IPS-NIHi7 (cell line): ENCODE measurements at regions not wholly inside any gene's neighbourhood (a gene's known extent, or its start where the extent isn't known, plus 50 kb on each side); places are given as distances from the start of the nearest gene placed in this dataset.
"Not testable (repeated sequence)": the region's sequence is repeated elsewhere in the genome, so short reads cannot be mapped to it uniquely, and the experiment has no call there.

Source experiments
- DNase-seq: peaks from one replicate; pipeline ENCODE4 v3.0.0; 2012; ENCODE audit warnings: mixed read lengths; ENCODE audit errors: extremely low spot score

DNA sequence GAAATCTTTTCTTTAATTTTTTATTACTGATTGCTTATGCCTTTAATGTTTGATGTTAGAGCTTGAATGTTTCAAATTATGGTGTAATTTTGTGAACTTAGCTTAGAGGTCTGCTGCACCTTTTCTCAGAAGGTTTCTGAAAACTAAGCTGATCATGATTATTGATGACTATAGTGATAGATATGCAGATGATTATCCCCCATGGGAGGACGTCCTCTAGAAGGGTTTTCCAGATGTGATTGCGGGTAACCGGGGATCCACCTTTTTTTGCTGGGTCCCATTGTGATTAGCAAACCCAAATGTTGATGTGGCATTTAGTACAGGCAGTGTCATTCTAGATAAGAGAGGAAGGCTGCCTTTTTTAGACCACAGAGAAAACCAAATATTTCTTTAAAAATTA lies 272.9 kb downstream of the FBXO8 start:
- no peak for DNase-seq

DNA sequence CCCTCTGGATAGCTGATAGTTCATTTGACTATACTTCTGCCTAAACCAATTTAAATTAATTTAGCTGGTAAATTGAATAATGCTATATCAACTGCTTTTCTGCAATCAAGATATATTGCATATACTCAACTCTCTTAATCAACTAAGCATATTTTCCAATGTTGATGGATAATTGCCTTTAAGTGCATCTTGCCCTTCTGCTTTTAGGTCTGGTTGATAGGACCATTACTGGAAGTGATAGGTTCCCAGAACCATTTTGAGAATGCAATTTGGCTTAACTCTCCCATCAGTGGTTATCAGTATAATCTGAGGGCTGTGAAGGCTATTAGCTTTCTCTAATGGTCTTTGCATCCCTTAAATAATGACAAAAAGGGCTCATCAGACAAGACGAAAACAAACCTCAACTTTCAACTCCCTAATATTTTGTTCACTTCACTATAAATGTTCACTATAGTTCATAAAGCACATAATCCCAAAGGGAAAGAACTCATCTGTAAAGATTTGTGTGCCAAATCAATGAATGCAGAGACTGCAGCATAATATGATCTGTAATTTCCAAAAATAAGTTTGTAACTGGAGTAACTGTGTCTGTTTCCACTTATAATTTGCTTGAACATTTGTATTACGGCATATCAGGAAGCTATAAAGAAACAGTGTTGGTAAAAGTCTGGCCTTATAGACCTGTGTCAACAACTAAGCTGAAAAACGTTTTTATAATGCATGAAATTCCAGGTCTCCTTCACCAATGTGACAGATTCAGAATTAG lies 273.6 kb downstream of the FBXO8 start:
- no peak for DNase-seq

DNA sequence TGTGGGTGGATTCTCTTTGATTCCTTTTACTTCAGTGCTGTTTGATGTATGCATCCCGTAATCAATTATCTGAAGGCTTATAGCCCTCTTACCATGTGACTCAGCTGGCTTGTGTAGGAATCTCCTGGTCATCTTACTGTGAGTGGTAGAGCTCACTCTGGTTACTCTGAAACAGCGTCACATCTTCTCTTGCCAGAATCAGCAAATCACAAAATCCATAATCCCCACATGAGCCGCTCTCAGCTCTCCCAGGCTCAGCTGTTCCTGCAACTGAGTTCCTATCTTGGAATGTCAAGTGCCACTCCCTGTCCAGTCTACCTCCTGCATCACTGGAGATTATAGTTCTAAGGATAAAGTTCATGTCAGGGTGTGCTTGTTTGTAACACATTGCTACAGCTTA lies 278.0 kb downstream of the FBXO8 start:
- no peak for DNase-seq

DNA sequence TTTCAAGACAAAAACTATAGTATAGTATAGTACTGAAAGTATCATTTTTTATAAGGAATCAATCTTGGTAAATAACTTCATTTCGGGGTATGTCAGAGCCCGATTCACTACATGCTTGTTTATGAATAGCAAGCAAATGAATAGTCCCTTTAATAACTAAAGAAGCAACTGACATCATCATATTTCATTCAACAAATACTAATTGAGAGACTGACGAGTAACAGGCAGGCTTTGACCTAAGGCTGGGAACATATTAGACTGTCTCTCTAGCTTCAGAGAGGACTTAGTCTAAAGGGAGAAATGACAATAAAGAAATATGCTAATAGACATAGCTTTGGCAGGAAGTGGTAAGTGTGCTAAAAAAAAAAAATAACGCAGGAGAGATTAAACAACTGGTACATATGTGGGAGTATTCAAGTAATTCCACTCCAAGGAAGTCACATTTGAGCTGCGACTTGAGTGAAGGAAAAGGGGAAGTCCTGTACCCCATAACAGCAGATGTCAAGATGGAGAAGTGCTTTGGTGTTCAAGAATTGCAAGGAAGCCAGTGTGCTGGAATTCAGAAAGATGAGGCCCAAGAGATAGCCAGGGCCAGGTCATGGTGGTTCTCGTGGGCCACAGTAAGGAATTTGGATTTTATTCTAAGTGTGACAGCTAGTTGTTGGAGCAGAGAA lies 284.9 kb downstream of the FBXO8 start:
- no peak for DNase-seq

DNA sequence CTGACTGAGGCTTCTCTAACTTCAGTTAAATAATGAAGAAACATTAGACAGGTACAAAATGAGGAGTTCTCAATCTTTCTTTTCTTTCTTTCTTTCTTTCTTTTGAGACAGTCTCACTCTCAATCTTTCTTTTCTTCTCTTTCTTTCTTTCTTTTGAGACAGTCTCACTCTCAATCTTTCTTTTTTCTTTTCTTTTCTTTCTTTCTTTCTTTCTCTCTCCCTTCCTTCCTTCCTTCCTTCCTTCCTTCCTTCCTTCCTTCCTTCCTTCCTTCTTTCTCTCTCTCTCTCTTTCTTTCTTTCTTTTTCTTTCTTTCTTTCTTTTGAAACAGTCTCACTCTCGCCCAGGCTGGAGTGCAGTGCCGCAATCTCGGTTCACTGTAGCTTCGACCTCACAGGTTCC lies 287.7 kb downstream of the FBXO8 start:
- not testable (repeated sequence) for DNase-seq

DNA sequence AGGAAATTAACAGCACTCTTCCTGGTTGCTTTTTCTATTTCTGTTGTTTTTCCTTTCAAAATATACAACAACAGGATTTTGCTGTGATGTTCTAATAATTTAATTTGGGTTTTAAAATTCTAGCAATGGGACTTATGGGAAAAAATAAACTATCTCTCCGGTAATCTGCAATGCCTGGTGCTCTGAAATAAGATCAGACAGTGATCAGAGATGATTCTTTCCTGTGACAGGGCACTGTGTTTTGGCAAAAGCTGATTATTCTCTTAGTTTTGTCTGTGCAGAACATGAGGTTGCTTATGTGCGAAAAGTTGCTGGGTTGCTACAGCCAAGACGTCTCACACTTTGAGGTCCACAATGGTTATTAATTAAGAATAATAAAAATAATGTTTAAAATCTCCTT lies 291.7 kb downstream of the FBXO8 start:
- no peak for DNase-seq

DNA sequence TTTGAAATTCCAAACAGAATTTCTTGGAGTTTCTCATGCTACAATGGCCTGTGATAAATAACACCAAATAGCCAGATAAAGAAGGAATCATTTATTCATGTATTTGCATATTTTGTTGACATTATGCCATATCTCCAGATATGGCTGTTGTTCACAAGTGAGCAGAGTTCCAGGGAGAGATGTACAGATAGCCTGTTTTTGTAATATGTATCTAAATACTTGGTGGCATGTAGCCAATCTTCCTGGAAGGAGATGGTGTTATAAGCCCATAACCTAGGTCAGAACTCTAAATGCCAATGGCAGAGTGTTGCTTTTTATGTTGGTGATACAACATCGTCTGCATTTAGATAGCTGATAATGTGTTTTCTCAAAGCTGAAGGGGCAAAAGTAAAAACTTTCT lies 292.2 kb downstream of the FBXO8 start:
- DNase-seq: no peak

DNA sequence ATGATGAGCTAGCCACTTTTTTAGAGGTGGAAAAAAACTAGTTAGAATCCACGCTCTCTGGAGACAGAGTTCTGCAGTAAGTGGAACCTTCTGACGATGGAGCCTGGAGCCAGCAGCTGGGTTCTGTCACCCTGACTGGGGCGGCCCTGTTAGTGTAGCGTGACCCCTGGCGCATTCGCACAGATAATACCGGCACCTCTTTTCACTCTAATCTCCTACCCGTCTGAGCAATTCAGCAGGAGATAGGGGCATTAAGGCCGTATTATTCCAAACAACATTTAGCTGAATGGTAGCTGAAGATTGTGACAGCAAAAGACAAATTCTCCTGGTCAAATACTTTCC lies 292.6 kb downstream of the FBXO8 start:
- DNase-seq: peak; percentile 21

DNA sequence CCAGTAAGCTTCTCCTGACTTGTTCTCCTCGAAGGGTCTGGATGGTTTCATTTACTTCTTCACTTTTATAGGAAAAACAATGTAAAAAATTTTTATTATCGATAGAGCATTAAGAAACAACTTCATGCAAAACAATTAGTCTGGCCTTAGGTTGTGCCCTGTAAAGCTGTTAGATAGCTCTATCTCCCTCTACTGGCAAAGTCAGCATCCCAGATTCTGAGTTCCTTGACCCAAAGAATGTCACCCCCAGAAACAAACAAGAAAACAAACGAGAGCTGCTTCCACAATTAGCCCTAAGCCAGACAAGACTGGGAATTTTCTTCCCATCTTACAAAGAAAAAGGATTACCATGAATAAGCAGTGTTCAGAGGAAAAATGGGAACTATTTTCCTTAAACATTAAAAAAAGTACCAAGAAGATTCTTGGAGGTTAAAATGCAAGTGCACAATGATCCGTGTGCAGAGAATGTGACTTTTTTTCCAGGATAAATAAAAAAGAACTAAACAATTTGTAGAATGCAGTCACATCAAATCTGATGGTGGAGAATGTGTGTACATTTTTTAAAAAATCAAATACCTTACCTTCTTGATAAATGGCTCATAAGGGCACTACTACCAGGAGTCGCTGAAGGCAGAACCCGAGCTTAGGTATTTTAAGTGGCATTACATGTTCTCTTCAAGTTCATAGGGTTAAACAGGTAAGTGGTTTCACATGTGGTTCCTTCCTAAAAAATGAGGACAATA lies 293.2 kb downstream of the FBXO8 start:
- peak; percentile 50 for DNase-seq

DNA sequence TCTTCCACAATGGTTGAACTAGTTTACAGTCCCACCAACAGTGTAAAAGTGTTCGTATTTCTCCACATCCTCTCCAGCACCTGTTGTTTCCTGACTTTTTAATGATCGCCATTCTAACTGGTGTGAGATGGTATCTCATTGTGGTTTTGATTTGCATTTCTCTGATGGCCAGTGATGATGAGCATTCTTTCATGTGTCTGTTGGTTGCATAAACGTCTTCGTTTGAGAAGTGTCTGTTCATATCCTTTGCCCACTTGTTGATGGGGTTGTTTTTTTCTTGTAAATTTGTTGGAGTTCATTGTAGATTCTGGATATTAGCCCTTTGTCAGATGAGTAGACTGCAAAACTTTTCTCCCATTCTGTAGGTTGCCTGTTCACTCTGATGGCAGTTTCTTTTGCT lies 319.9 kb downstream of the FBXO8 start:
- not testable (repeated sequence) for DNase-seq

DNA sequence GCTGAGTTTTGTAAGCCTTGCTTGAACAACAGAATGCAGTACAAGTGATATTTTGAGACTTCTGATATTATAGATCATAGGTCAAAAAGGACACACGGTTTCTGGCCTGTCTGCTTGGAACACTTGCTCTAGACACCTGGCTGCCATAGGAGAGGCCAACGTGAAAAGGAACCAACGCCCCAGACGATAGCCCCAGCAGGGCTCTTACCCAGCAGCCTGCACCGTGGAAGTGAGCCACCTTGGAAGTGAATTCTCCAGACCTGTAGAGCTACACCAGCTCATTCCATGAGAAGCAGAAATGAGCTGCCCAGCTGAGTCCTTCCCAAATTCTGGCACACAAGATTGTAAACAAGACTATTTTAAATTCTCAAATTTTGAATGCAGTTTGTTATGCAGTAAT lies 323.1 kb downstream of the FBXO8 start:
- DNase-seq: no peak

DNA sequence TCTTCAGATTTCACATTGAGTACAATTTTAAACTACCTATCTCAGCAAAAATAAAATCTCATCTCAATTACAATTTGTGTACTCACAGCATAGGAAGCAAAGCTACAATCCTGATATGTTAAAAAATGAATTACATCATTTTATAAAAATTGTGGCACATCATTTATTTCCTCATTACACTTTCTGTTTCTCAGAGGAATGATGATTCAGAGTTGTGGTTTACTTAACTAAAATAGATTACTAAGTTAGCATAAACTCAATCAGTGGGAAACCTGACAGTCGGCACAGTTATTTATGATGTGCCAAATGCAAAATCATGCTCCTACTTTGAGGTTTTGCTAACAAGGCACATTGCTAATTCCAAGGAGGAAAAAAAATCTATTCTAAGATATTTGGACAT lies 325.0 kb downstream of the FBXO8 start:
- DNase-seq: no peak

DNA sequence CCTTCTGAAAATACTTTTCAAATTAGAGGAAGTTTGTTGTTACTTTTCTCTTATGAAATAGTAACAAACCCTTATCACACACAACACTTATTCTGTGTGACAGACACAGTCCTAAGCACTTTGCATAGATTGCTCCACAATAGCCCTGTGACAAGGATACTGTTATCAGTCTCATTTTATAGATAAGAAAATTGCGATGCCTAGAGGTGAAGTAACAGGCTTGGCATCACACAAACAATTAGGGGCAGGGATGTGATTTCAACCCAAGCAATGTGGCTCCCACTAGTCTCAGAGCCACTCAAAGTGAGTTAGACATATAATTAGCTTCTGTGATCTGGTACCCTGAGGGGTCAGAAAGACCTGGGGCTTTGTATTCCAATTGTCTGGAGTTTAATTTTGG lies 339.9 kb downstream of the FBXO8 start:
- no peak for DNase-seq

DNA sequence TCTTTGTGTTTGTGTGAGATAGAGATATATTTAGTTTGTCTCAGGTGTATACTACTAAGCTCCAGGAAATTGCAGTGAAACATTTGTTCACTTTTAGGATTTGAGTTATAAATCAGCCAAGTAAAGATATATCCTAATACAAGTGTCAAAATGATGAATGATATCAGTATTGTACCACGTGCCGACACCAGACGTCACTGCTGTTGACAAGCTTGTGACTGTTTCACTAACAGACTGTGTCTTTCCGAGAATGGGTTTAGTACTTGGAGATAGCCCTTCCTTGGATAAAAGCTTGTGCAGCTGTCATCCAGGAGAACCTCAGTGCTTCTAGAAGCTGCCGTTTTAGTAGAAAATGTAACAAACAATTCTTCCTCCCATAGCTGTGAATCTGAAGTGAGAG lies 343.3 kb downstream of the FBXO8 start:
- no peak for DNase-seq

DNA sequence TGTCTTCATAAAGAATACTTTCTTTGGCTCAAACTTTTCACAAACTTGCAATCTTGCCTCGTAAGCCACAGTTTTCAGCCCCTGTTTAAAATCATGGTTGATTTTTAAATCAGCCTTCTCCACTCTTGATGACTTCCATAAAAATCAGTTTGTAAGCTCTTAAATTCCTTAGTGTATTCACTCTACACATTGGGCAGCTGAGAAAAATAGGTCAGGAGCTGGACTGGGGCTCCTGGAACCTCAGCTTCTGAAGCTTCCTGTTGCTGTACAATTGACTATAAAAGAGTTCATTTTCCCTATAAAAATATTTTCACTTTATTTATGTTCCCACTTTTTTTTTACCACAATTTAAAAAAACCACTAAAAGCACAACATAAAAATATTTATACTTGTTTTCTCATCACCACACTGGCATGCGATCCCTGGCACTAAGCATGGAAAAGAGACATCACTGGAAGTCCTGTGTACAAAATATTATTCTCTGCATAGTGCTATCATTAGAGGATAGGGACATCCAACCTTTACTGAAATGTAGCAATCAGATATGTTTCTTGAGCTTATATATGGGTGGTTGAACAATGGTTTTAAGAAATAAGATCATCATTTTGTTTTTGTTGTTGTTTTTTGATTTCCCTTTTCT lies 345.7 kb downstream of the FBXO8 start:
- no peak for DNase-seq

DNA sequence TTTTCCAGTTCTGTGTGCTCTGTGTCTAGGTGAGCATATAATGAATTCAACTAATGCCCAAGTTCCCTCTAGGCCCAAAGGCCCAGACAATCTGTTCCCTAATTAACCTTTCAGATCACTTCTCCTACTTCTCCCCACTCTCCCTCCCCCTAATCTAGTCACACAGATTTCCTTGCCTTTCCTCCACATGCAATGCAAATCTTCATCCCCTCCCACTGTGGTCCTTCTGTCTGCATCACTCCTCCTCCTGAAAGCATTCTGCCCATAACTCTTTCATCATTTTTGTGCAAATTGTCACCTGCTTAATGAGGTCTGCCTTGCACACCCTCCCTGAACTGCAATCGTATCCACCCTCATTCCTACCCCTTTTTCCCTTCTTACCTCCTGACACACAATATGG lies 346.6 kb downstream of the FBXO8 start:
- no peak for DNase-seq

DNA sequence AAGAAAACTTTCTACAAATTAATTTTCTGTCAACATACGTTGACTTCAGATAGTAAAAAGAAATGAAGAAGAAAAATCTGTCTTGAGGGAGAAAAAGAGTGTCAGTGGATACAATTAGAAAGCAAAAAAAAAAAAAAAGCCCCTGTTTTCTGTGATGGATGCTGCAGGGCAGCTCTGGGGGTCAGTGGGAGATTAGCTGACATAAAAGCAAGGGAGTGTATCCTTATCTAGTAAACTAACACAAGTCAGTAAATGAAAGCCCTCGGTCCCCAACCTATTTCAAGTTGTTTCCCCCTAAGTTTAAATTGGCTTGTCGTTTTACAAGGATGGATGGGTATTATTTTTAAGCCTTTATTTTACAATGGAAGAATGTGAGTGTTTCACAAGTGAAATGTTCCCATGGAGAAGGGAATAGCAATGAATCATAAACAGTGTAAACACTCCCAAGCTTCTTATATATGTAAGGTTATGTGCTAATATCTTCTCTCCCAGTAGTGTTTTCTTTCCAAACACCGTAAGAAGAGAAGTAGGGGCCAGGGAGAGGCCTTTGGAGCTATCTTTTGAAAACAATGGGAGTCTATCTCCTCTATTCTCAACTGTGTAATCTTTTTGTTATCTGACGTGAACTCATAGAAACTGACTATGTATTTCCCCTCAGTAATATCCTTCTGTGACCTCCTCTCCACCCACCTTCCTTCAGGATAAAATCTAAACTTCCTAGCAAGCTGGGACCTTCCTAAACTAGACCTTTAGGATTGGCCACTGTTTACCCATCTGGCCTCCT lies 347.7 kb downstream of the FBXO8 start:
- DNase-seq: no peak

DNA sequence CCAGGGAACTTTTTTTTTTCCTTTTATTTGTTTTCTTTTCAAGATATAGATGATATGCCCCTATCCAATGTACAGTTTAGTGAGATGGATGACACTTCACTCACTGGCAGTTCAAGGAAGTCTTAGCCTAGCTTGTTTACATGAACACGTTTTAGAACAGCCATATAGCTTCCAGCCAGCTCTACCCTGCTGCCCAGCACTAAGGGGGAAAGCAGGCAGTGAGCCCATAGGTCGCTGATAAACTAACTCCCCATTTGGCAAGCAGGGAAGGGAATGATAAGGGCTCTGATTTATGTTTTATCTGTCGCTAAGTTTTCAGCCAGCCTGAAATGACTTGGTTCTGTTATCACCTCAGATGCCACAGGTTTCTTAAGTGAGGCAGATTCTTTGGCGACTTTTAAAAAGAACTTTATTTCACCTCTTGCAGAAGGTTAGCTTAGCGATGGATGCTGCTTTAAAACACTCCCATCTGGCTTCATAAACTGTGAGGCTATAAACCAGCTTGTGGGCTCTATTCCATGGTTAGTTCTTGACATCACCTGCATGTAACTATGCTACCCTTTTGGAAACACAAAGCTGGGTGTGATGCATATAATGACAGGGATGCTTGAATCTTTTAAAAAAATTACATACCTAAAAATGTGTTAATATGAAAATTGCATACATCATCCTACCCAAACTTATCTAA lies 348.4 kb downstream of the FBXO8 start:
- no peak for DNase-seq

DNA sequence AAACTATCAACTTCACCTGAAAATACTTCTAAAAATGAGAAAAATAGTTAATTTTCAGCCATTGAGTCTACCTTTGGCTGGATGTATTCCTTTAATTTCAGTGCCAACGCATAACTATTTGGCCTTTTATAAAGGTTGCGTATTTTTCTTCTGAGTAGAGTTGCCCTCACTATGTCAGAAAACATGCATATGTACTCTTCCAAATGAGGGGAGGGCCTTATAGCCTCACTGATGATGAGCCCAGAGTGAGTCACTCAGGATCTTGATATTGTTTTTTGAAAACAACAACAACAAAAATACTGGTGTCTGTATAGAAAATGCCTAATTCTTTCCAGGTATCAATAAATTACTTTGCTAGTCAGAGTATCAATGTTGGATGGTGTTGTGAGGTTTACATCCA lies 349.3 kb downstream of the FBXO8 start:
- no peak for DNase-seq

DNA sequence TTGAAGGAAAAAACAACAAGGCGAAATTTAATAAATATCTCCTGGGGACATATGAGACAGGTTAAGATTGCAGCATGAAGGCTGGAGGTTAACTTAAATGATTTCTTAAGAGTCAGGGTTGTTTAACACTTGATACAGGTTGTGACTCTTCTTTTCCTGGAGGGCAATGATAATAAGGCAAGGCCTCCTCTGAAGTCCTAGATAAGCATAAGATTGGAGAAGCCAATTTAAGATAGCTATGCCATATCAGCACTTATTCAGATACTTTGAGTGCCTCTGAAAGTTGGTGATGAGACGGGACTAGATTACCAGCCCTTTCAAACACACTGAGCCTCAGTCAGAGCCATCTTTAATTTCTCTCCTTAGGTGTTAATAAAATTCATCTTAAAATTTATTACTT lies 350.8 kb downstream of the FBXO8 start:
- DNase-seq: no peak

DNA sequence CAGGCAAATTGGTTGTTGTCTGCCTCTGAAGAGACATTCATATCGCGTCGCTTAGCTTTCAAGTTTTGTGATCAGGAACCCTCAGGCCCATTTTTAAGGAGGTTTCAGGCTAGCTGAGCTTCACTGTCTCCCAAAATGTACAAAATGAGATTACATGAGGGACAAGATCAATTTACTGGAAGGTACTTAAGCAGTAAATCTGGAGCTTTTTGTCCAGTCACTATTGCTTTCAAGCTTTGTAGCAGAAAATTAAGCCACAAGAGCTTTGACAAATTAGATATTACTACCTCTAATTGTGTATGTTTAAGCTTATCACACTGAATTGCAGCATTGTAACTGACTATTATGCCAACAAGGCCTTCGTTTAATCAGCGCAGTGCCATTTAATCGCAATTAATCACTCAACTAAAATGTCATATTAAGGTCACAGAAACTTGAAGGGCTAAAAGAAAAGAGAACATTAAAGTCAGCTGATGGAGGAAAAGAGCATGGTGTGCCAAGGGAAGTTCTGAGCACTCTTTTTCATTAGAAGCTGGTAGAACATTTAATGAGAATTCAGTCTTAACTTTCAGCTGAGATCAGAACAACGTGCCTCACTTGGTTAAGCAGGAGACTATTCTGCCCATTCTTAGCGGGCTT lies 353.0 kb downstream of the FBXO8 start:
- DNase-seq: no peak
